ENCODE measurements at regions not wholly inside any gene's neighbourhood (a gene's known extent, or its start where the extent isn't known, plus 50 kb on each side); places are given as distances from the start of the nearest gene placed in this dataset.

- TF ChIP-seq ZBTB17 (tag by site-specific recombination; IDR thresholded peaks at IDR 0.05) = no peak
- TF ChIP-seq ZNF768 (tag by site-specific recombination; IDR thresholded peaks at IDR 0.05) = no peak
- TF ChIP-seq ZNF121 (tag by site-specific recombination; IDR thresholded peaks at IDR 0.05) = no peak
- no peak for TF ChIP-seq CTCF (tag by site-specific recombination; IDR thresholded peaks at IDR 0.05)
- no peak for TF ChIP-seq ZNF777 (tag by site-specific recombination; IDR thresholded peaks at IDR 0.05; ENCODE audit: borderline replicate concordance)
- no peak for TF ChIP-seq ZBTB20 (tag by site-specific recombination; IDR thresholded peaks at IDR 0.05)
- no peak for TF ChIP-seq IKZF3 (tag by site-specific recombination; IDR thresholded peaks at IDR 0.05)
- no peak for TF ChIP-seq ZNF510 (tag by site-specific recombination; IDR thresholded peaks at IDR 0.05; ENCODE audit: insufficient replicate concordance)
- TF ChIP-seq ZNF843 (tag by site-specific recombination; IDR thresholded peaks at IDR 0.05) = no peak
- TF ChIP-seq ZNF660 (tag by site-specific recombination; IDR thresholded peaks at IDR 0.05) = no peak
- TF ChIP-seq YY1 (tag by site-specific recombination; IDR thresholded peaks at IDR 0.05) = no peak
These were observed 56.7 kb upstream of the PRR23C start for GRCh38 chr3:139101396-139101795.
